CD4-positive, alpha-beta T cell treated with Interleukin-6 at 100 ng/mL for 8 hours (primary cell): ENCODE measurements at regions not wholly inside any gene's neighbourhood (a gene's known extent, or its start where the extent isn't known, plus 50 kb on each side); places are given as distances from the start of the nearest gene placed in this dataset.
"Not testable (repeated sequence)": the region's sequence is repeated elsewhere in the genome, so short reads cannot be mapped to it uniquely, and the experiment has no call there.

Experiments
- DNase-seq: peaks from one replicate; pipeline ENCODE4 v3.0.0-alpha.2; 2020; ENCODE audit warnings: mixed read lengths, low spot score

DNA sequence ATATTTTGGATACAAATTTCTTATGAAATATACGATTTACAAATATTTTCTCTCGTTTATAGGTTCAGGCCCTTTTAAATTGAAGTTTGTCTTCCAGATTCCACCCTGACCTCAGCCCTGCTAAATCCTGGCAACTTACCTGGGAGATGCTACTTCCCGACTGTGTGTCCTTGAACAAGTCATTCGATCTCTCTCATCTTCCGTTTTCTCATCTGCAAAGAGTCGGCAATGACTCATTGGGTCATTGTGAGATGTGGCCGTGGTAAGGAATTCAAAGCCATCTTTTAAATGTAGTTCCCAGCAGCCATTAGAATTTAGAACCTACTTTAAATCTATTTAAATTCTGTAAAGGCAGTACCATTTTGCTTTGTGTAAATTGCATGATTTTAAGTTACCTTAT is 72.5 kb downstream of the LHX2 start:
- no peak for DNase-seq

DNA sequence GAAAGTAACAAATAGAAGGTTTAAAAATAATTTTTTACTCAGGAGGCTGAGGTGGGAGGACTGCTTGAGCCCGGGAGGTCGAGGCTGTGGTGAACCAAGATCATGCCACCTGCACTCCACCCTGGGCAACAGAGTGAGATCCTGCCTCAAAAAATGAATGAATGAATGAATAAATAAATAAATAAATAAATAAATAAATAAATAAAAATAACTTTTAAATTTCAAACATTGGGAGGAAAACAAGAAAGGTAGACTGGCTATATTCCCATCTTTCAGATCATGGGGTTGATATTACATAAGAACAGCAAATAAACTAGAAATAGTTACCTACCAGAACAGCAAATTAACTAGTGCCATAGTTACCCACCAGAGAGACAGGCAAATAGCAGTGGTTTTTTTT is 75.7 kb downstream of the LHX2 start:
- no peak for DNase-seq

DNA sequence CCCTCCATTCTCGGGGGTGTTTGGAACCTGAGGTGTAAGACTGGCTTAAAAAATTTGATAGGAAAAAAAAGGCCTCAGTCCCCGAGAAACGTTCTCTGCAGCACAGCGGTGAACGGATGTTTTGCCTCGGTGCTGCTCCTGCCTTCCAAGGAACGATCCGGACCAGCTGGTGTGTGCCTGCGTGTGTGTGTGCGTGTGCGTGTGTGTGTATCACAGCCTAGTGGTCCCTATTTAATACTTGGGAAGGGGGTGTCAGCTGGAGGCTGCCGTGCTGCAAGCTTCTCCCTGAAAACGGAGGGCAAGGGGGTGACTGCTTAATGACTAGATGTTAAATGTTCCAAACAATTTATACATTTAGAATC is 76.9 kb downstream of the LHX2 start:
- DNase-seq = no peak

DNA sequence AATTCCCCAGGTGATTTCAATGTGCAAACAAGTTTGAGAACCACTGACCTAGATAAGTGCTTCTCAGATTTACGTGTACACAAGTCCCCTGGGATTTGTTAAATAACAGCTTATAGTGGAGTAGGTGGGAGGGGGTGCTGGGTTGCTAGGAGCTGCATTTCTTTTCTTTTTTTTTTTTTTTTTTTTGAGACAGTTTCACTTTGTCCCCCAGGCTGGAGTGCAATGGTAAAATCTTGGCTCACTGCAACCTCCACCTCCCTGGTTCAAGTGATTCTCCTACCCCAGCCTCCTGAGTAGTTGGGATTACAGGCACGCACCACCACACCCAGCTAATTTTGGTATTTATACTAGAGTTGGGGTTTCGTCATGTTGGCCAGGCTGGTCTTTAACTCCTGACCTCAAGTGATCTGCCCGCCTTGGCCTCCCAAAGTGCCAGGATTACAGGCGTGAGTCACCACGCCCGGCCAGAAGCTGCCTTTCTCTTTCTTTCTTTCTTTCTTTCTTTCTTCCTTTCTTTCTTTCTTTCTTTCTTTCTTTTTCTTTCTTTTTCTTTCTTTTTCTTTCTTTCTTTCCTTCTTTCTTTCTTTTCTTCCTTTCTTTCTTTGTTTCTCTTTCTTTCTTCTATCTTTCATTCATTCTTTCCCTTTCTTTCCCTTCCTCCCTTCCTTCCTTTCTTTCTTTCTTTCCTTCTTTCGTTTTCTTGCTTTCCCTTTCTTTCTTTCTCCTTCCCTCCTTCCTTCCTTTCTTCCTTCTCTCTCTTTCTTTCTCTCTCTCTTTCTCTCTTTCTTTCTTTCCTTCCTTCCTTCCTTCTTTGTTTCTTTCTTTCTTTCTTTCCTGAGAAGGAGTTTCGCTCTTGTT is 78.3 kb downstream of the LHX2 start:
- not testable (repeated sequence) for DNase-seq

DNA sequence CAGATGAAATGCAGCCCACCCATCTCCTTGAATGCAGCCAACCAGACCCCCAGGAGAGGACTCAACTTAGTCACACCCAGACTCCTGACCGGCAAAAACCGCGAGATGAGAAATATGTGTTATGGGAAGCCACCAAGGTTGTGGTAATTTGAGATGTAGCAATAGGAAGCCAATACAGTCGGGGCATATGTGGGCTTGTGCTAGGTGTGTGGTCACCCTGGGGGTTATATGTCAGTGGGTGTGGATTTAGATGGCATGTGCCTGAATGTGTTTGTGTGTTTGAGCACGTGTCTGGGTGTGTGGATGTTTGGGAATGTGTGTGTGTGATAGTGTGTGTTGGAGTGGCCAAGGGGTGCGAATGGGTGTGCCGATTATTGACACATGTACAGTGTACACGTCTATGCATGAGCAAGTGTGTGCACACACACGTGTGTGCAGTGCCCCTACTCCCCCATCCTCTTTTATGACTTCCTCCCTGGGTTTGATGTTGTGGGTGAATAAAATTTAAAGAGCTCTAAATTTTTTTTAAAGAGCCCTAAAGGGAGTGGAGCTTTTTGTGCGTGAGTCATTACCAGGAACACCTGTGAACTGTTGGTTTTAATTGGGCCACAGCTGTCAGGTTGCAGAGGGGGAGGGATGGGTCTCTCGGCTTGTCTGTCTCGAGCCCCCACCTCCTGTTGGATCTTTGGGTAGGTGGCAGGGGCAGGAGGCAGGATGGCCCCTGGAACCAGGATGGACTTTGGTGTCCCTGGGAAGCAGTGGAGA is 86.8 kb downstream of the LHX2 start:
- DNase-seq = no peak

DNA sequence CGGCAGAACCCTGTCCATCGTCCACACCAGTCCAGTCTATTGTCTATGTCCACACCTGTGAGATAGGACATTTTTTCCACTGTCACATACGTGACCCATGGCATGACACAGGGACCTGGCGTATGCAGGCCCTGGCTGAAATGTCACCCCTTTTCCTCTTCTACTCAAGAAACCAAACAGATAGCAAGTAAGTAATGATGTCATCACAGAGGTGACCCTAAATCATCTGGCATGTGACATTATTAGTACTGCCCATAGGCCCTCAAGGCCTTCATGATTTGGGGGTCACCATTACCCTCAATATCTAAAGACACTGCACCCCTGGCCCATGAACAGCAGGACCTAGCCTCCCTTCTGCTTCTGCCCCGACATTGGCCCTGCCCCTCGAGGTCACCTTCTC is 88.3 kb downstream of the LHX2 start:
- no peak for DNase-seq

DNA sequence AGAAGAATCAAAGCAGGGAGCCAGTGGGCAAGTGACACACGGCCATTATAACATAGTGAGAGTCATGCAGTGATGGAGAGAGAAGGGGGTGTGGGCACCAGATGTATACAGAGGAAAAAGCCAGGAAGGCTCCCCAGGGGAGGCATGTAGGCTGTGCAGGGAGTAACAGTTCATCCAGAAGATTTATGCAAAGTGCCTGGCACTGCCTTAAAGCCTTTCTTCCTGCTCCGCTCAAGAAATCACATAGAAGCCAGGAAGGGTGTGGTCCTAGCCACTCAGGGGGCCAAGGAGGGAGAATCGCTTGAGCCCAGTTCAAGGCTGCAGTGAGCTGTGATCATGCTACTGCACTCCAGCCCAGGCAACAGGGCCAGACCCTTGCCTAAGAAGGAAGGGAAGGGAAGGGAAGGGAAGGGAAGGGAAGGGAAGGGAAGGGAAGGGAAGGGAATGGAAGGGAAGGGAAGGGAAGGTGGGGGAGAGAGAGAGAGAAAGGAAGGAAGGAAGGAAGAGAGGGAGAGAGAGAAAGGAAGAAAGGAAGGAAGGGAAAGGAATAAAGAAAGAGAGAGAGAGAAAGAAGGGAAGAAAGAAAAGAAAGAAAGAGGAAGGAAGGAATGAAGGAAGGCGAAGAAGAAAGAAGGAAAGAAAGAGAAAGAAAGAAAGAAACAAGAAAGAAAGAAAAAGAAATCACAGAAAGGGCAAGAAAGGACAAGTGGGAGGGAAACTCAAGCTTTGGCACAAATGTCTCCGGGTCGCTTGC is 89.8 kb downstream of the LHX2 start:
- no peak for DNase-seq

DNA sequence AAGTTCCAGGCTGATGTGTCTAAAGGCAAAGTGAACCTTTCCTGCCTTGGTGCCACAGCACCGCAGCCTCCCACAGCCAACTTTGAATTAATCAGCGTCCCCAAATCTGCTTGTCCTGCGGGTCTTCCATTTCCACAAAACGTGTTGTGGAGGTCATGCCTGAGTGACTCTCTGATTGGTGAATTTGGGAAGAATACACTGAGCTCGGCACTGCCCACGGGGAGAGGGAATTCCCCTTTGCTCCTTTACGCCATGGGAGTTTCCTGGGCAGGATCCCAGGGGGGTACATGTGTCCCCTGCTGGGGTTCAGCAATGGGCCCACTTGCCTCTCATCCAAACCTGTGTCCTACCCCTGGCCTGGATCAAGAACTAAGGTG is 90.4 kb downstream of the LHX2 start:
- no peak for DNase-seq

DNA sequence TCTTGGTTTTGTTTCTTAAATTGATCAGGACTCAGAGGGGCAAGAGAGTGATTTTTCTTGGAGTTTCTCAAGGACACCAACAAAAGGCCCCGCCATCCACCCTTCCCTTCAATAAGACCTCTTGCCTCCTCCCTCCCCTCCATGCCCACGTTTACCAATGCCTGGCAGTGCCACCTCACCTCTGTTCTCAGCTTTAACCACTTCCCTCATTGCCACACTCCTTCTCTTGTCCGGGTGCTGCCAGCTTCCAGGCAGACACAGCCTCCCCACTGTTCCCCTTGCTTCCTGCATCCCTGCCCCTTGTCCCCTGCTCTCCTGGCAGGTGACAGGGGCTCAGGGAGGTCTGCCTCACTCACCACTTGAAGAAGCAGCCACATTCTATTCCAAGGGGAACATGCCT is 90.8 kb downstream of the LHX2 start:
- DNase-seq = no peak

DNA sequence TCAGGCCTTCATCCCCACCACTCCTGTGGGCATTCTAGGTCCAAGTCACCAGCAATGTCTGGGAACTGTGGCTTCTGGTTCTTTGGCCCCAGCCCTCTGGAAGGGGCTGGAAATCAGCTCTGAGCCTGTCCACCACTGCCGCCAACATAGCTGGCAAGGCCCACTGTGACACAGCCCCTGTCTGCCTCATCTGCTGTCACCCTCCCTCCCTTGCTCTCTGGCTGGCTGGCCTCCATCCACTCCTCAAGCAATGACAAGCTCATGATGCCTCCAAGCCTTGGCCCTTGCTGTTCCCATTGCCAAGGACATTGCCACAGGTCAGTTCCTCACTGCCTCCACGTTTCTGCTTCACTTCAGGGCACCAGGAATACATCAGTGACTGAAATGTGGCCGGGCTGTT is 93.7 kb downstream of the LHX2 start:
- no peak for DNase-seq

DNA sequence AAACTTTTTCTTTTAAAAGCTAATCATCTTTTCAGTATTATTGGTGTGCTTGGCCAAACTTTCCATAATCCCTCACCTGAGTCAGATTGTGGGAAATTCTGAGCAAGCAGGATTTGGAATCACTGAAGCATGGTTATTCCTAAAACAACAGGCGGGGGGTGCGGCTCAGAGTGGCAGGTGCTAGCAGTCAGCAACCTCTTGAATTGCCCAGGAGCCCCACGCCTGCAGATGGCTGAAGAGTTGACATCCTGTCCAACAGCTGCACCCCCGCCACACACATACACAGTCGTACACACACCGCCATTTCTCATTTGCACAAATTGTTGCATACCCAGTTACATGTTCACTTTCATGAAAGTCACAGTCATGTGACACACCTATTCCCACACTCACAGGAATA is 96.6 kb downstream of the LHX2 start:
- no peak for DNase-seq

DNA sequence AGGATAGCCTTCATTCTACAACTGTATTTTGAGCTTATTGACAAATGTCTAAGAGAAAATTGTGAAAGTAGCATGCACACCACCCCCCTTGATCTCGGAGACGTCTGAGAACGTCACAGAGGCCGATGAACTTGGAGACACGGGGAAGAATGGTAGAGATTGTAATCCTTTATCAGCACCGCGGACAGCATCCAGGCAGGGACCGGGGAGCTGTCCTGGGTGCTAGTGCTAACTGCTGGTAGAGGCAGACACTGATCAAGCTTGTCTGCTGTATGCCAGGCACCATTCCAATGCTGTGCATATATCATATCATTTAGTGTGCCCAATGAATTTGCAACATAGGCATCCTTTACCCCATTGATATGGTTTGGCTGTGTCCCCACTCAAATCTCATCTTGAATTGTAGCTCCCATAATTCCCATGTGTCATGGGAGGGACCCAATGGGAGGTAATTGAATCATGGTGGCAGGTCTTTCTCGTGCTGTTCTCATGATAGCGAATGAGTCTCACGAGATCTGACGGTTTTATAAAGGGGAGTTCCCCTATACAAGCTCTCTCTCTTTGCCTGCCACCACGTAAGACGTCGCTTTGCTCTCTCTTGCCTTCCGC is 98.8 kb downstream of the LHX2 start:
- no peak for DNase-seq

DNA sequence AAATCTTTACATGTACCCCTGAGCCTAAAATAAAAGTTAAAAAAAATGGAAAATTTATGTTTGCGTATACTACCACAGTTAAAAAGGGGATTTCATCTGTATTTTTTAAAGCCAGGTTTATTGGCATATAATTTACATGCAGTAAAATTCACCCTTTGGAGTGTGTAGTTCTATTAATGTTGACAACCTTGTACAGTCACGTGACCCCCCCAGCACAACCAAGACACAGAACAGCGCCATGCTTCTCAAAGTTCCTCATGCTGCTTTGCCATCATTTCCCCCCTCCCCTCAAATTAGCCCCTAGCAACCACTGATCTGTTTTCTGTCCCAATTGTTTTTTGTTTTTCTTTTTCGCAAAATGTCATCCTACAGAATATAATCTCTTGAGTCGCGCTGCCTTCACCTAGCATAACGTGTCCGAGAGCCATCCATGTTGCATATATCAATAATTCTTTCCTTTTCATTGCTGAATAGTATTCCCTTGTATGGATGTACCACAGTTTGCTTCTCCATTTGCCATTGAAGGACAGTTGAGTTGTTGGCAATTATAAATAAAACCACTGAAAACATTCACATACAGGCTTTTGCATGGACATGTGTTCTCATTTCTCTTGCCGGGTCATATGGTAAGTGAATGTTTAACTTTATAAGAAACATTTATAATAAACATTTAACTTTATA is 105.3 kb downstream of the LHX2 start:
- no peak for DNase-seq

DNA sequence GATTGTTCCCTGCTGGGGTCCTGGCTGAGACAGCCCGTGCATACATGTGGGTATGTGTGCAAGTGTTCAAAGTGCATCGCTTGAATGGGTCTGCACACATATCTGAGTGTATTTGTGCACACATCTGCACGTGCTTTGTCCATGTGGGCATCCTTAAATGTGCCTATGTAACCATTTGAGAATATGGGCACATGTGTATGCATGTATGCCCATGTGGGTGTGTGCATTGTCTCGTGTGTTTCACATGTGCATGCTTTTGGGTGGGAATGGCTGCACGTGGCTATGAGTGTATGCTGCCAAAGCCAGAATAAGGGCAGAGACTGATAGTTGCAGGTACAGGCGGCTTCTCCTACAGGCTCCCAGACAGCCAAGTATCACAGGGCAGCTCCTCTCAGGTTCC is 107.3 kb downstream of the LHX2 start:
- DNase-seq = no peak

DNA sequence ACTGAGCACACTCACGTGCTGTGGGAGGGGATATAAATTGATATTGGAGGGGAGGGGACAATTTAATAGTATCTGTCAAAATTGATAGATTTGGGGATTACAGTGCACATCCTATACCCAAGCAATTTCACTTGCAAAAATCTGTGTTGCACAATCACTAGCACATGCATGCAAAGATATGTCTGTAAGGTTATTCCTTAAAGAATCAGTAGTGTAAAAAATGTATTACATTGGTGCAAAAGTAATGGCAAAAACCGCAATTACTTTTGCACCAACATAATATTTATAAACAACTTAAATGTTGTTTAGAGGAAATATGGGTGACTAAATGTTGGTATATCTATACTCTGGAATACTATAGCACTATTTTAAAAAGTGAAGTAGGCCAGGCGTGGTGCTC is 108.7 kb downstream of the LHX2 start:
- no peak for DNase-seq

DNA sequence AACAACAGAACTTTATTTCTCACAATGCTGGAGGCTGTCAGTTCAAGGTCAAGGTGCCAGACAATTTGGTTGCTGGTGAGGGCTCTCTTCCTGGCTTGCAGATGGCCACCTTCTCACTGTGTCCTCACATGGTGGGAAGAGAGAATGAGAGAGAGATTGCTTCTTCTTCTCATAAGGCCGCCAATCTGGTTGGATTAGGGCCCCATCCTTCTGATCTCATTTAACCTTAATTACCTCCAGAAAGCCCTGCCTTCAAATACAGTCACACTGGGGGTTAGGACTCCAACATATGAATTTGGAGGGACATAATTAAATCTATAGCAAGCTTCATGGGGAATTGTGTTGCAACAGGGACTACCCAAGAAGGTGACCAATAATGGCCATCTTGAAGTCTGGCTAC is 110.2 kb downstream of the LHX2 start:
- no peak for DNase-seq

DNA sequence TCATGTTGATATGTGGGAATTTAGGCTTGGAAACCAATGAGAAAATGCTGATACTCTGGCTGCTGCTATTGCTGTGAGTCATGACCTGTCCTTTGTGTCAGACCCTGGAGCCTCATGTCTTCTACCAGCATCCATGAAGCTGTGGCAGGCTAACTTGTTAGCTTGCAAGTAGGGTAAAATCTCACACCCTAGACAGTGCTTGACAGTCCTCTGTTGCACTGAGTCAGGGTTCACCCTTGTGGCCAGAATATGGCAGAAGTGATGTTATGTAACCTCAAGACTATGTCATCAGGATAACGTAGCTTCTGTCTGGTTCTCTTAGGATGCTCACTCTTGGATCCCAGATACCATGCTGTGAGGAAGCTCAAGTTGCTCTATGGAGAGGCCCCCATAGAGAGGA is 110.8 kb downstream of the LHX2 start:
- DNase-seq = no peak

DNA sequence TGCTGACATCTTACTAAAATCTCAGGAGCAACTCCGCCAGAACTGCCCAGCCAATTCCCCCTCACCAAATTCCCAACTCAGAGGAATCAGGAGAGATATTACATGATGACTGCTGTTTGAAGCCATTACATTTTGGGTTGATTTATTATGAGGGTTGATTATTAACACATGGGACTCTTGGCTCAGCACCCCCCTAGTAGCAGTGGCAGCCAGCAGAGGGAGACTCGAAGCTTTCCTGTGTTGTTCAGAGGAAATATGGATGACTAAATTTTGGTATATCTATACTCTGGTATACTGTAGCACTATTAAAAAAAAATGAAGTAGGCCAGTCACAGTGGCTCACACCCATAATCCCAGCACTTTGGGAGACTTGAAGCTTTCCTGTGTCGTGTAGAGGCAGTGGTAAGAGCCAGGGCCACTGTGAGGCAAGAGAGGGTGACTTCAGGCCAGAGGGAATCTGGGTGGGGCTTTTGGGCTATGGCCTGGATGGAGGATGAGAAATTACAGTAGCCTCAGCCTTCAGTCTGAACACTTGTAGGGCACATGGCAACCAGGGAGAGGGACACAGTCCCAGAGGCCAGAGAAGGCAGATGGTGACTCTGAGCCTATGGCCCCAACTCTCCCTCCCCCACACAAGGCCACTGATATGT is 111.4 kb downstream of the LHX2 start:
- DNase-seq = no peak

DNA sequence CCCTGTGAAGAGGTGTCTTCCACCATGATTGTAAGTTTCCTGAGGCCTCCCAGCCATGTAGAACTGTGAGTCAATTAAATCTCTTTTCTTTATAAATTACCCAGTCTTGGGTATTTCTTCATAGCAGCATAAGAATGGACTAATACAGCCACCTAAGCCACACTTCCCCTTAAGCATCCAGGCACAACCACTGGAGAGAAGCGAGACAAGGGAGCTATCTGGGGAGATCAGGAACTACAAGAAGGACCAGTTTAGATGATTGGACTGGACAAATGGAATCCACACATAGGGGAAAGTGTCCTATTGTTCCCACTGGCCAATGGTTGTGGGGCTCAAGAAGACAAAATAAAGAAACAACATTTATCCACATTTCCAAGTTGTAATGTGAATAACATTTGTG is 112.1 kb downstream of the LHX2 start:
- not testable (repeated sequence) for DNase-seq

DNA sequence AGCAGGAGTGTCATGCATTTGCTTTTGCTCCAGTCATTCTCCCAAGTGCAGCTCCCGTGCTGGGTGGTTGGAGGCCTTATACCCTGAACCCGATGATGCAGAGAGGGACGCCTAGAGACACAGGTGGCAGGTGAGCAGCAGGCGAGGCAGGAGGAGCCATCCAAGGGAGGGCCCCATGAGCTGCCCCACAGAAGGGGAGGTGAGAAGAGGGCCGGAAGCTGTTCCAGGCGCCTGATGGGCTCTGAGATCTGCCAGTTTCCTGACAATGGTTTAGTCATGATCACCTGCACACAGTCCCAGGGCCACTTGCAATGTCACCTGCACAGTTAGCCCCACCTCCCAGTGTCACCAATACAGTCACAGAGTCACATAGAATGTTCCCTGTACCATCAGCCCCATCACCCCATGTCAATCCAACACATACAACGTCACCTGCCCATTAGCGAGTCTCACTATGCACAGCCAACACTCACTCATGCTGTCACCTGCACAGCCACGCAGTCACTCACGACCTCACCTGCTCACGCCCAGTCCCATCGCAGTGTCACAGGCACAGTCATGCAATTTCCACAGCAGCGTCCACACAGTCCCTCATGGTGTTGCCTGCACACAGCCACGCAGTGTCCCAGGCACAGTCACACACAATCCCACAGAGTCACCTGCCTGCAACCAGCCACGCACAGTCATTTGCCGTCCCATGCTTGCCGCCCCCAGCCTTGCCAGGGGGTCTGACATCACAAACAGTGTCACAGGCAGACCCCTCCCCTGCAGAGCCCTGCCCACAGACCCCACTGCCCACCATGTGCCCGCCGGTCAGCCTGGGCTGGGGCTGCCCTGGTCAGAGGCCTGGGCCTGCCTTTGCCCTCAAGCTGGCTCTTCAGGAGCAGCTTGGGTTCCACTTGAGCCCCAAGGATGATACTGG is 113.4 kb downstream of the LHX2 start:
- no peak for DNase-seq

DNA sequence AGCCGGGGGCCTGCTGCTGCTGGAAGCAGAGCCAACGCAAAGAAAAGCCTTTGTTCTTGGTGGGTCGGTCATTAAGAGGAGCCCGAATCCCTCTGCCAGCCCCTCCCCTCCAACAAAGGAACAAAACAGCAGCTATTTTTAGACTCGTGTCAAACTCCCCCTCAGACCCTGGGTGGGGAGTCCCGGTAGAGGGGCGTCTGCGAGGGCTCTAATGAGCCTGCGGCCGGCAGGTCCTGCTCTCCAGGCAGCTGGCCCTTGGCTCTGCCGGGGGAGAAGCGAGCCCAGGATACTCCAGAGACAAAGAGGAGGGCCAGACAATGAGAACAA is 114.0 kb downstream of the LHX2 start:
- DNase-seq = no peak
